NCI-H526 treated with DMSO at 0.1 percent for 48 hours (cell line): ENCODE measurements at regions not wholly inside any gene's neighbourhood (a gene's known extent, or its start where the extent isn't known, plus 50 kb on each side); places are given as distances from the start of the nearest gene placed in this dataset.
"Not testable (repeated sequence)": the region's sequence is repeated elsewhere in the genome, so short reads cannot be mapped to it uniquely, and the experiment has no call there.

Experiments used
- DNase-seq: peaks from one replicate; lab custom pipeline; 2025; lab: John Stamatoyannopoulos, UW

DNA sequence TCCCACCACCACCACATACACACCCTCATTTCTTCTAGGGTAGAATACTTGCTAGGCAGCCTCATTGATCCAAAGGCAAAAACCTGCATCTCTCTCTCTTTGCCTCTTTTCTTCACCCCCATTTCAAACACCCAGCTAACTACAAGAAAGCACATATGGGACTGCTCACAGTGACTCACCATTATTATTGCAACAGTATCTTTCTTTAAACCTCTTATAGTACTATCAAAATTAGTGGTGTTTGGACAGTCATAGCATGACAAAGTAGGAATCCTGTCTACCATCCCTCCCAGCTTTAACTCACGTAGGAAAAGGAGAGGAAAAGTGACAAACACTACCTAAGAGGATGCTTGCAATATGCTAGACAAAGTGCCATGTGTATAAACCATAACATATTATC is 422.5 kb upstream of the CRIM1 start:
- DNase-seq: no peak

- no peak for DNase-seq
These were observed 423.2 kb upstream of the CRIM1 start for GRCh38 chr2:35932276-35932963.

- no peak for DNase-seq
These were observed 424.0 kb upstream of the CRIM1 start for GRCh38 chr2:35931626-35932025.

DNA sequence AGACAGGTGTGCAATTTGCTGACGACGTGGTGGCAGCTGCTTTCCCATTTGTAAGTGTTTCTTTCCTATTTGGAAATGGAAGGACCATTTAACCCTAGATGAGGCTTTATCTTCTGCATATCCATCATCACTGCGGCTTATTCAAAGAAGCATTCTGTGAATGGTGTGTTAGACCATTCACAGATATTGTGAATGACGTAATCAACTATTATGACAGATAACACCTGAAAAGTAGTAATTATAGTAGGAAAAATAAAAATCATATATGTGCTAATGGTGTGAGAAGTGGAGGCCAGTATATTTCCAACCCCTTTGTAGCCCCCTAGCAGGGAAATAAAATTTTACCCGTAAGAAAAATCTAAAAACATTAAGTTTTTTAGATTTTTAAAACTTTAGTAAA is 424.5 kb upstream of the CRIM1 start:
- no peak for DNase-seq

DNA sequence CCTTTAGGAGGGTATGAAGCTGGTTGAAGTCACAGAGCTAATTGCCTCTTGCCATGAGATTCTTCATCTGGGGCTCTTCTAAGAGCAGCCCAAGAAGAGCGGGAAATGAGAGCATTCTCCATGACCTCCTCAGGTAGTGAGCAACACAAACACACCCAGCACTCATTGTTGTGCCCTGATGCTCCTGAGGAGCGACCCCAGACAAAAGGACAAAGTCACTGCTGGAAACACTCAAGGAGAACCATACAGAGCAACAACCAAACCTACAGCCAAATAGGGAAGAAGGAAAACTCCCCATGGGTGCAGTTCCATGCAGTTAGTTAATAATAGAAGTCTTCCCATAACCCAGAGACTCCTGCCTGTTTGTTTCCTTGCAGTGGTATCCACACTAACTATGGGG is 426.0 kb upstream of the CRIM1 start:
- DNase-seq: no peak

GRCh38 chr2:35920061-35920460 is 435.5 kb upstream of the CRIM1 start:
- DNase-seq: no peak

DNA sequence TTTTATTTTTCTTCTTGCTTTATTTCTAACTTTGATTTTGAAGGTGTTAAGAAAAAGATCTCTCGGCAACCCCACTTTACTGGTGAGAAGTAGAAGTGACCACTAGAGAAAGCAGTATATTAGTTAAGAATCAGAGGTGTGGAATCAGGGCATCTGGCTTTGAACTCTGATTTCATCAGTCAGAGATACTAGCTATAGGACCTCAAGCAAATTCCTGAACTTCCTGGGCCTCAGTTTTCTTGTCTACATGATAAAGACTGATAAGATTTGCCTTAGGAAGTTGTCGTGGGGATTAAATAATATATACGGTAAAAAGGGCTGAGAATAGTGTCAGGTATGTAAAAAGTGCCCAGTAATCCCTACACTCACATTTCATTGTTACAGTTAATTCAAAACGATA is 440.3 kb upstream of the CRIM1 start:
- DNase-seq: no peak

GRCh38 chr2:35891936-35892335 is 463.6 kb upstream of the CRIM1 start:
- DNase-seq: no peak

DNA sequence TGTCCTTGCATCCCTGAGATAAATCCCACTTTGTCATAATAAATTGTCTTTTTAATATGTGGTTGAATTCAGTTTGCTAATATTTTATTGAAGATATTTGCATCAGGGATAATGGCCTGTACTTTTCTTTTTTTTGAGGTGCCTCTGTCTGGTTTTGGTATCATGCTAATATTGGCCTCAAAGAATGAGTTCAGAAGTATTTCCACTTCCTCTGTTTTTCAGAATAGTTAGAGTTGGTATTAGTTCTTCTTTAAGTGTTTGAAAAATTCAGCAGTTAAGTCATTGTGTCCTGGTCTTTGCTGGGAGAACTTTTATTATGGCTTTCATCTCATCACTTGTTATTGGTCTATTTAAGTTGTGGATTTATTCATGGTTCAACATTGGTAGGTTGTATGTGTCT is 464.1 kb upstream of the CRIM1 start:
- no peak for DNase-seq

DNA sequence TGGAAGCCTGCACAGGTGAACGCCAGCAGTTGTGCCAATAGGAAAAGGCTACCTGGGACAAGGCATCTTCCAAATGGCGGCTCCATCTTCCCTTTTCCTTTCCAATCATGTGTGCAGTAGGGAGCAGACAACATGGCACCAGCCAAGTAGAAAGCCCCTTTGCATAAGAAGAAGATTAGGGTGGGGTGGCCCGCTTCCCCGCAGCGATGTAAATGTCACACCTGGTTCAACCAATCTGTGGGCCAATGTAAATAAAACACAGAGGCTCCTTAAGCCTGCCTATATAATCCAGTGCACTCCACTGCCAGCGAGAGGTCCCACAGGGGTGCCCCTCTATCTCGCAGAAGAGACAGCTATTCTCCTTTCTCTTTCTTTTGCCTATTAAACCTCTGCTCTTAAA is 468.4 kb upstream of the CRIM1 start:
- no peak for DNase-seq

- DNase-seq: no peak
These were observed 481.7 kb upstream of the CRIM1 start for GRCh38 chr2:35873921-35874320.

DNA sequence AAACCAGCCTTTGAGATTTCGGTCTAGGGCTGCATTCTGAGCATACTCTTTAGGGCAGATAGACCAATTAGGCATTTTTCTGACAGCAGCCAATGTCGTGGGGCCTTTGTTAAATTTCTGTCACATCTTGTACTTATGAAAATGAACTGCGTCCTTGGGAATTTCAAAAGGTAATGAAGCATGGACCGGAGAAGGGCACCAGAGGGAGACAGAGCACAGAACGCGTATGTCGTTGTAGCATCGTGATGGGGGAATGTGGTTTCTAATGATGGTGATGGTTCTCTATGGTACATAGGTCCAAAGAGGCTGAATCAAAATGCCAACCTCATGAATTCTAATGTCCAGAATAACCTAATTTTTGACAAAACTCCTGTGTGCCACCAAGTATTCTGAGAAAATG is 483.9 kb upstream of the CRIM1 start:
- DNase-seq: peak; percentile 38

DNA sequence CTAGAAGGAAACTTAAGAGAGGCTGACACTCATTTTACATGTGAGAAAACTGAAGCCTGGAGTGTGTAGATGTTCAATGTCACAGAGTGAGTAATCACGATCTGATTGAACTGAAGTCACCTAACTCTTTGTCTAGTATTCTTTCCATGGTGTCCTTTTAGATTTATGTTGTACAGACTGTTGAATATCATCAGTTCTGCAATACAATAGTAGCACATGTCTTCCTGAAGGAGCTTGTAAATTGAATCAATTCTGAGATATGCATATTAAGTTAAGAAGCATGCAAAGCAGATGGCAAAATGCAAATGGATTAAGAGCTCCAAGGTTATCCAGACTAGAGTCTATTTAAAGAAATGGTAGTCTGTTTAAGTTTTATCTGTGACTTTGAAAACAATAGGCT is 484.9 kb upstream of the CRIM1 start:
- DNase-seq: peak; percentile 80

- DNase-seq: no peak
These were observed 491.4 kb upstream of the CRIM1 start for GRCh38 chr2:35864141-35864540.

DNA sequence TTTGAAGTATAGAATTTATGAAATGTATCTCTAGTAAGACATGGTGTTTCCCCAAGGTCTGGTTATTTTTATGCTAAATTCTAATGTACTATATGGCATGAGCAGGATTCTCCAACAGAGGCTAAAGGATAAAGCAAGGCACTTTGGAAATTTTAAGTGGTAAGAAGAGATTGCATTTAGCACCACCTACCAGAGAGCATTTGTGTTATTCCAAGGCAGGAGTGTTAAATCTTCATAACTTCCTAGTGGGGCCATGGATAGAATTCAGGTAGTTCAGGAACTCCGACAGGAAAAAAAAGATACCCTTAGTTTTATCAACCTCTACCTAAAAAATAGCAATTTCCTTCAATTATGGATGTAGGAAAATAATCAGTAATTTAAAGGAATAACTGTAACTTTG is 497.4 kb upstream of the CRIM1 start:
- no peak for DNase-seq

DNA sequence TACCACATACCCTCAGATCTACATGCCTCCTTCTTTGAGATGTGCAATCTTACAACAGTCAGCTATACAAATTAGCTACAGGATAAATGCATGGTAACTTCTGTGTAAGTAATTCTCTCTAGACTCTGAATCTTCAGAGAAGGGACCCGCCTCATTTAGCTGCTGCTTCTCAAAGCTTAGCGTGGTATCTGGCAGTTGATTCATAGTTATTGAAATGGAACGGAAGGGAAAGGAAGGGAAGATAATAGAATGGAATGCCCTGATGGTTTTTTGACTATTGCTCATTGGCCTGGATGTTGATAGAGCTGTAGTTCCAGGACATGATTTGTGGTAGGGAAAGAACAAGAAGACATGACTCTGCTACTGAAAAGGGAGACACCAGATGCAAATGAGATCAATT is 498.1 kb upstream of the CRIM1 start:
- no peak for DNase-seq

GRCh38 chr2:35831385-35831784 is 524.2 kb upstream of the CRIM1 start:
- DNase-seq: no peak

DNA sequence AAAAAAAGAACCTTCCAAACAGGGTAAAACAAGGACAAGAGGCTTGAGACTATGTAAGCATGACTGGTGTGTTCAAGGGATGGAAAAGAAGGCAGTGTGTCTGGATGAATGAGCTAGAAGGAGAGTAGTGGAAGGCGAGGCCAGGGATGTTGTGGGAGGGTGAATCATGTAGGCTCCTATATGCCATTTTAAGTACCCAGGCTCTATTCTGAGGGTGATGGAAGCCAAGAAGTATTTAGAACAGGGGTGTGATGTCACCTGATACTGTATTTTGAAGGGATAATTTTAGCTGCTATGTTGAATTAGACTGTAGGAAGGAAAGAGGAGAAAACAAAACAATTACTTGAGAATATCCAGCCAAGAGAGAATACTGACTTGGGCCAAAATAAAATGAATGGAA is 524.7 kb upstream of the CRIM1 start:
- DNase-seq: no peak

DNA sequence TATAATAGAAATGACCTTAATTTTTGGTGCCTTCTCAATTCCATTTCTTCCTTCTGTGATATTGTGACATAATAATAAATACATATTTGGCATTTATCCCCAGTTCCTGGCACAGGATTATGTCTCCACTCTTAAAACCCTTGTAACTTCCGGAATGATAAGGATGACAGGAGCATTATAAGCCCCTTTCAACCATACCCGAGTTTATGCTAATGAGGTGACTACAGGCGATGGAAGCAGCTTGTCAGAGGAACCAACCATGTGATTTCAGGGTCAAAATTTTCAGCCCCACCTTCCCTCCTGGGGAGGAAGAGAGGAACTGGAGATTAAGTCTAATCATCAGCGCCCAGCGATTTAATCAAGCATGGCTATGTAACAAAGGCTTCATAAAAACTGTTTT is 528.5 kb upstream of the CRIM1 start:
- DNase-seq: no peak

GRCh38 chr2:35822716-35823115 is 532.9 kb upstream of the CRIM1 start:
- DNase-seq: no peak

DNA sequence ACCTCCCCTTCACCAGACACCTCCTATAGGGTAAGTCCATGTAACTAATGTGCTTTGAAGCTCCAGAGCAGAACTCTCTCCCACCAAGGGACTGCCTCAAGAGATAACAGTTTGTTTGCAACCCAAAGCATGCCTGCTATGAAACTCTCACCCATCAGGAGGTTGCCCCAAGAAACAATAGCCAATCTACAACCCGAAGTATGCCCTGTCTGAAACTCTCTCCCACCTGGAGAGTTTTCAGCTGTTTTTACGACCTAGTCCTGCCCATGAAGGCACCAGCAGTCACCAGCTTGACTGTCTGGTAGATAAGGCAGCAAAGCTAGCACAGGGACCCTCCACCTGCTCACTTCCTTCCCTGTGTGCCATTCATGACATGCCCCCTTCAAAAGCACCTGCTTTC is 533.9 kb upstream of the CRIM1 start:
- DNase-seq: no peak

GRCh38 chr2:35820391-35820790 is 535.2 kb upstream of the CRIM1 start:
- DNase-seq: no peak

DNA sequence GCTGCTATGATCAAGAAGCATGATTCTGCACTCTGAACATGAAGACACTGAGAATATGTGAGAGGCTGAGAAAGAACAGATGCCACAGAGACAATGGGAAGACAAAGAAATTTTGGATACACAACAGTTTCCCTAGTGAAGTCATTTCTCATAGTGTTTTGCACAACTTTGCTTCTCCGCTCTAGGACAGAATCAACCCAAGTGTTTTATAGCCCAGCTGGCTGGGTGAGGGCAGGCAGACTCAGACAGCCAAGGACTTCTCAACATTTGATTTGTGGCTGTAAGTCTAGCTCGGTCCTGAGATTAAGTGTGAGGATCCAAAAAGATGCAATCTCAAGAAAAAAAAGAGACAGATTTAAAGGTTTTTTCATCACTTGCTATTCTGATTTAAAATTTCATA is 536.5 kb upstream of the CRIM1 start:
- no peak for DNase-seq

DNA sequence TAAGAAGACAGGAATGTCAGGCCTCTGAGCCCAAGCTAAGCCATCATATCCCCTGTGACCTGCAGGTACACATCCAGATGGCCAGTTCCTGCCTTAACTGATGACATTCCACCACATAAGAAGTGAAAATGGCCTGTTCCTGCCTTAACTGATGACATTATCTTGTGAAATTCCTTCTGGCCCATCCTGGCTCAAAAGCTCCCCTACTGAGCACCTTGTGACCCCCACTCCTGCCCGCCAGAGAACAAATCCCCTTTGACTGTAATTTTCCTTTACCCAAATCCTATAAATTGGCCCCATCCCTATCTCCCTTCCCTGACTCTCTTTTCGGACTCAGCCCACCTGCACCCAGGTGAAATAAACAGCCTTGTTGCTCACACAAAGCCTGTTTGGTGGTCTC is 537.2 kb upstream of the CRIM1 start:
- DNase-seq: not testable (repeated sequence)

DNA sequence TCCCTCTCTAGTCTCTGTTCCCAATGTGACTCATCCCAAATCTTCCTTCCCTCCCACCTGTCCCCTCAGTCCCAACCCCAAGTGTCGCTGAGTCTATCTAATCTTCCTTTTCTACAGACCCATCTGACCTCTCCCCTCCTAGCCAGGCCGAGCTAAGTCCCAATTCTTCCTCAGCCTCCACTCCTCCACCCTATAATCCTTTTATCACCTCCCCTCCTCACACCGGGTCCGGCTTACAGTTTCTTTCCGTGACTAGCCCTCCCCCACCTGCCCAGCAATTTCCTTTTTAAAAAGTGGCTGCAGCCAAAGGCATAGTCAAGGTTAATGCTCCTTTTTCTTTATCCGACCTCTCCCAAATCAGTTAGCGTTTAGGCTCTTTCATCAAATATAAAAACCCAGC is 541.0 kb upstream of the CRIM1 start:
- DNase-seq: not testable (repeated sequence)
